C4-2B (cell line): ENCODE measurements at regions not wholly inside any gene's neighbourhood (a gene's known extent, or its start where the extent isn't known, plus 50 kb on each side); places are given as distances from the start of the nearest gene placed in this dataset.

Experiments used
- H3K27ac ChIP-seq: fragments of 450-650 bp; 2 replicates; pipeline ENCODE4 v1.5.1; 2017
- CTCF ChIP-seq: fragments of 450-650 bp; conservative IDR thresholded peaks from 2 replicates; pipeline ENCODE4 v1.5.1; 2017; ENCODE audit warnings: mild to moderate bottlenecking
- ZFX ChIP-seq: fragments of 450-650 bp; IDR thresholded peaks from 2 replicates; pipeline ENCODE4 v1.6.1; 2017

- no peak overlapping the region for H3K27ac ChIP-seq
- TF ChIP-seq CTCF (no peak), ZFX (no peak)
These were observed 310.7 kb upstream of the NCAM1 start for GRCh38 chr11:112650527-112650926.

GRCh38 chr11:112651386-112651785 is 309.8 kb upstream of the NCAM1 start:
- TF ChIP-seq ZFX (no peak), CTCF (no peak)
- H3K27ac ChIP-seq = no peak overlapping the region

GRCh38 chr11:112652786-112653390 is 308.3 kb upstream of the NCAM1 start:
- H3K27ac ChIP-seq = no peak overlapping the region
- TF ChIP-seq CTCF (no peak), ZFX (no peak)

GRCh38 chr11:112655371-112655770 is 305.8 kb upstream of the NCAM1 start:
- H3K27ac ChIP-seq = no peak overlapping the region
- TF ChIP-seq CTCF (peak; percentile 9; the same call in 1 of the 2 replicates), ZFX (no peak)

- no peak for TF ChIP-seq ZFX
- no peak for TF ChIP-seq CTCF
- no peak overlapping the region for H3K27ac ChIP-seq
These were observed 304.3 kb upstream of the NCAM1 start for GRCh38 chr11:112656772-112657428.

GRCh38 chr11:112658431-112658878 is 302.8 kb upstream of the NCAM1 start:
- no peak for TF ChIP-seq ZFX
- no peak for TF ChIP-seq CTCF
- H3K27ac ChIP-seq = no peak overlapping the region

- no peak overlapping the region for H3K27ac ChIP-seq
- TF ChIP-seq CTCF = no peak
- no peak for TF ChIP-seq ZFX
These were observed 300.1 kb upstream of the NCAM1 start for GRCh38 chr11:112661146-112661545.
